LNCaP clone FGC (cell line): ENCODE measurements at regions not wholly inside any gene's neighbourhood (a gene's known extent, or its start where the extent isn't known, plus 50 kb on each side); places are given as distances from the start of the nearest gene placed in this dataset.

ENCODE experiments used
- DNase-seq: peaks from one replicate; pipeline ENCODE4 v3.0.0-alpha.2; 2011; ENCODE audit warnings: low read depth
- H3K4me3 ChIP-seq: 2 replicates; pipeline ENCODE4 v1.5.1; 2011; ENCODE audit warnings: mild to moderate bottlenecking, low read depth, low read length, control low read depth
- TF ChIP-seq, protein P1 (sequence below): IDR thresholded peaks from 2 replicates; pipeline ENCODE4 v1.5.1; 2012; ENCODE audit warnings: mild to moderate bottlenecking; ENCODE audit not compliant: control insufficient read depth, insufficient read depth; ENCODE audit errors: extremely low read depth

DNA sequence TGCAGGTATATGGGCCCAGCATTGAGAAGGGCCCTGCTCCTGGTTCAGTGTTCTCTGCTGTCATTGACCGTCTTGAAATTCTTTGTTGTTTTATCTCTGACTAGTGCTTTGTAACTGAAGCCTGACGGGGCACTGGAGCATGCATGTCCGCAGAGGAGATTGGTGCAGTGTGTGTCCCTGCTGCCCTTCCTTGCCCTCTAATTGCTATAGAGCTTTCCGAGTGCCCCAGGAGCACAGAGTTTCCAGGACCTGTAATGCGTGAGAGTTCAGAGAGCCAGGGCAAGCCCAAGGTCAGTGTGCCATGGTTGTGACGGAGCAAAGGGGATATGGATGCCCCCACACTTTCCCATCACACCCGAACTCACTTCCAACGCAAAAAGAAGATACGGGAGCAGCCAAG is 174.3 kb upstream of the UBE3A start:
- no peak overlapping the region for H3K4me3 ChIP-seq
- DNase-seq: no peak
- TF ChIP-seq, protein P1, sequence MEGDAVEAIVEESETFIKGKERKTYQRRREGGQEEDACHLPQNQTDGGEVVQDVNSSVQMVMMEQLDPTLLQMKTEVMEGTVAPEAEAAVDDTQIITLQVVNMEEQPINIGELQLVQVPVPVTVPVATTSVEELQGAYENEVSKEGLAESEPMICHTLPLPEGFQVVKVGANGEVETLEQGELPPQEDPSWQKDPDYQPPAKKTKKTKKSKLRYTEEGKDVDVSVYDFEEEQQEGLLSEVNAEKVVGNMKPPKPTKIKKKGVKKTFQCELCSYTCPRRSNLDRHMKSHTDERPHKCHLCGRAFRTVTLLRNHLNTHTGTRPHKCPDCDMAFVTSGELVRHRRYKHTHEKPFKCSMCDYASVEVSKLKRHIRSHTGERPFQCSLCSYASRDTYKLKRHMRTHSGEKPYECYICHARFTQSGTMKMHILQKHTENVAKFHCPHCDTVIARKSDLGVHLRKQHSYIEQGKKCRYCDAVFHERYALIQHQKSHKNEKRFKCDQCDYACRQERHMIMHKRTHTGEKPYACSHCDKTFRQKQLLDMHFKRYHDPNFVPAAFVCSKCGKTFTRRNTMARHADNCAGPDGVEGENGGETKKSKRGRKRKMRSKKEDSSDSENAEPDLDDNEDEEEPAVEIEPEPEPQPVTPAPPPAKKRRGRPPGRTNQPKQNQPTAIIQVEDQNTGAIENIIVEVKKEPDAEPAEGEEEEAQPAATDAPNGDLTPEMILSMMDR: no peak

- TF ChIP-seq, protein P1: no peak
- H3K4me3 ChIP-seq: no peak overlapping the region
- DNase-seq: no peak
Measured at GRCh38 chr15:25611603-25612002, 172.8 kb upstream of the UBE3A start.

GRCh38 chr15:25609371-25609770 is 170.5 kb upstream of the UBE3A start:
- no peak overlapping the region for H3K4me3 ChIP-seq
- DNase-seq: no peak
- TF ChIP-seq, protein P1: no peak

DNA sequence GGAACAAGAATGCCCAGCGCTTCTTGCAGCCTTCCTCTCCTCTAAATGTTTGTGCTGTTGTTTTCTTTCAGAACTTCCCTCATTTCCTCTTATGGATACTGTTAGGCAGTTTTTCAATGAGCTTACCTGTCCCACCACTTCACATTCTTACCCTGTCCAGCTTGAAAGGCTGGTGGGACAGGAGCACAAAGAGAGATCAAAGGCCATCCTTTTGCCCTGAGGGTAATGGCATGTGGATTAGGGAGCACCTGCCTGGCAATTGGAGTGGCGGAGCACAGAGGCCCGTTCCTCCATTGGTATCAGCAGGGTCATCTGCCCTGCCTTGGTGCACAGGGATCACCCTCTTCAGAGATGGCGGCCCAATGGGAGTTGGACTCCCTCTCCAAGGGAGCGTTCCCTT is 170.1 kb upstream of the UBE3A start:
- no peak for DNase-seq
- TF ChIP-seq, protein P1: no peak
- H3K4me3 ChIP-seq: no peak overlapping the region

DNA sequence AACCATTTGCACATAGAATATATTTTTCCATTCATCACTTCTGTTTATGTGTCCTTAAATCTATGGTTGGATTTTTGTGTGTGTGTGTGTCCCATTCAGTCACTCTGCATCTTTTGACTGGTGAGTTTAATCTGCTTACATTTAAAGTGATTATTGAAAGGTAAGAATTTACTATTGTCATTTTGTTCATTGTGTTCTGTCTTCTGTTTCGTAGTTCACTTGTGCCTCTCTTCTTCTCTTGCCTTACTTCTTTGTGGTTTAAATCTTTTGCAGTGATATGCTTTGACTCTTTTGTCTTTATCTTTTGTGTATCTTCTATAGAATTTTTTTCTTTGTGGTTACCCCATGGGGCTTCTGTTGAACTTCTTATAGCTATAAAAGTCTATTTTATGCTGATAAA is 166.3 kb upstream of the UBE3A start:
- no peak overlapping the region for H3K4me3 ChIP-seq
- DNase-seq: no peak
- TF ChIP-seq, protein P1: no peak

DNA sequence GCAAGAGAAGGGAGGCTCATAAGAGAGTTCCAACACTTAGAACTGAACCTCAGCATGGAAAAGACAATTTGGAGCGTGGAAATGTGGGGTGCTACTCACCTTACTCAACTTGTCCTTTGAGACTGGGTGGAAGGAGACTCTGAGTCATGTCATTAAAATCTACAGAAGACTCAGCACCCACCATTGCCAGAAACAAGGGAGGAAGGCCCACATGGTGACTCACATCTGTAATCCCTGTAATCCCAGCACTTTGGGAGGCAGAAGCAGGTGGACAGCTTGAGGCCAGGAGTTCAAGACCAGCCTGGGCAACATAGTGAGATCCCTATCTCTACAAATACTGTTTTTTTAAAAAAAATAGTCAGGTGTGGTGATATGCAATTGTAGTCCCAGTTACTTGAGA is 161.9 kb upstream of the UBE3A start:
- no peak for DNase-seq
- TF ChIP-seq, protein P1: no peak
- H3K4me3 ChIP-seq: no peak overlapping the region

DNA sequence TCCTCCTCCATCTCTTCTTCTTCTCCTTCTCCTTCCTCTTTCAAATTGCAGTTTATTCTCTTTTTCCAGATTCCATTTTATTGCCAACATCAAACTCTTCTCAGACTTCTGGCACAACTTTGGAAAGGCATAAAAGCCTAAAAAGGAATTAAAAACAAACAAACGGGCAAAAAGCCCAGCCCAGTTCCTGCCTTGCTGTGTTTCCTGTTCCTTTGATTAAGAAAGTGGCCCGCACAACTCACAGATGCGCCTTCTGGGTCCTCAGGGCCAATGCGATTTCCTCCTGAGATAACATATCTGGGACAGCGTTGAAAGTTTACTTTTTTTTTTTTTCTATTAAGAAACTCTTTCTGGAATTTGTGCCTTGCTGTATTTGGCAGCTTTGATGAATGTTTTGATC is 158.7 kb upstream of the UBE3A start:
- no peak for DNase-seq
- TF ChIP-seq, protein P1: no peak
- no peak overlapping the region for H3K4me3 ChIP-seq
